ENCODE measurements at regions not wholly inside any gene's neighbourhood (a gene's known extent, or its start where the extent isn't known, plus 50 kb on each side); places are given as distances from the start of the nearest gene placed in this dataset.
A peak's percentile ranks its signal among the peaks of the same experiment; 100 is the strongest.
"Not testable (repeated sequence)": the region's sequence is repeated elsewhere in the genome, so short reads cannot be mapped to it uniquely, and the experiment has no call there.

GRCh38 chr2:87515226-87515625 is 232.7 kb upstream of the PLGLB2 start:
- peak overlapping the region; percentile 26 to 85 (median 68) for H3K4me3 Mint-ChIP-seq
- H3K27me3 Mint-ChIP-seq; CTCF ChIA-PET (ENCODE audit: partially characterized antibody): not testable (repeated sequence)

GRCh38 chr2:87515875-87516274 is 232.0 kb upstream of the PLGLB2 start:
- intact Hi-C loops (cut with micrococcal nuclease); H3K27ac ChIP-seq (ENCODE audit: low read depth, low read length); H3K27ac Mint-ChIP-seq: not testable (repeated sequence)

More at GRCh38 chr2:87515226-87515625, 232.7 kb upstream of the PLGLB2 start:
- H3K4me1 Mint-ChIP-seq, result peaks cover 8 to 21% (median 17%) of the 10 kb centered on the region in 4 donors
- H3K9me3 Mint-ChIP-seq; H3K27me3 ChIP-seq (ENCODE audit: insufficient read depth, low read length); H3K4me3 ChIP-seq (ENCODE audit: low read length in 2 of 2); intact Hi-C loops (cut with micrococcal nuclease); H3K36me3 Mint-ChIP-seq; H3K27ac ChIP-seq (ENCODE audit: low read depth, low read length); H3K9me3 ChIP-seq (ENCODE audit: control insufficient read depth in 1 of 2, low read length in 2 of 2); H3K36me3 ChIP-seq (ENCODE audit: insufficient read depth, low read length); POLR2A ChIA-PET (ENCODE audit: partially characterized antibody): not testable (repeated sequence)
- peak overlapping the region; percentile 89 to 98 (median 95) for H3K27ac Mint-ChIP-seq
- H3K4me1 ChIP-seq (ENCODE audit: insufficient read depth, low read length), result peaks cover 22% of the 10 kb centered on the region
- peak in 4 of 5 donors; percentile 52 to 63 (median 56) for DNase-seq

GRCh38 chr2:87516369-87516967 is 231.4 kb upstream of the PLGLB2 start:
- H3K36me3 Mint-ChIP-seq; intact Hi-C loops (cut with micrococcal nuclease); H3K36me3 ChIP-seq (ENCODE audit: insufficient read depth, low read length); H3K9me3 ChIP-seq (ENCODE audit: control insufficient read depth in 1 of 2, low read length in 2 of 2); POLR2A ChIA-PET (ENCODE audit: partially characterized antibody); CTCF ChIA-PET (ENCODE audit: partially characterized antibody); H3K4me3 ChIP-seq (ENCODE audit: low read length in 2 of 2); H3K27me3 ChIP-seq (ENCODE audit: insufficient read depth, low read length); H3K9me3 Mint-ChIP-seq; H3K27me3 Mint-ChIP-seq; DNase-seq: not testable (repeated sequence)
- peak overlapping the region; percentile 39 for H3K27ac ChIP-seq (ENCODE audit: low read depth, low read length)
- H3K4me1 ChIP-seq (ENCODE audit: insufficient read depth, low read length), result peaks cover 32% of the 10 kb centered on the region
- Mint-ChIP-seq H3K27ac (peak overlapping the region in 6 of 7 donors; percentile 61 to 89 (median 74)), H3K4me1 (peaks cover 12 to 28% (median 20%) of the 10 kb centered on the region in 4 donors), H3K4me3 (peak overlapping the region in 1 of 8 donors; percentile 12)

More at GRCh38 chr2:87515875-87516274, 232.0 kb upstream of the PLGLB2 start:
- H3K27me3 ChIP-seq (ENCODE audit: insufficient read depth, low read length); H3K27me3 Mint-ChIP-seq; POLR2A ChIA-PET (ENCODE audit: partially characterized antibody); H3K4me3 ChIP-seq (ENCODE audit: low read length in 2 of 2); H3K36me3 Mint-ChIP-seq; H3K9me3 Mint-ChIP-seq; H3K9me3 ChIP-seq (ENCODE audit: control insufficient read depth in 1 of 2, low read length in 2 of 2); CTCF ChIA-PET (ENCODE audit: partially characterized antibody); H3K4me3 Mint-ChIP-seq; H3K36me3 ChIP-seq (ENCODE audit: insufficient read depth, low read length); DNase-seq: not testable (repeated sequence)
- peaks cover 8 to 22% (median 17%) of the 10 kb centered on the region in 4 donors for H3K4me1 Mint-ChIP-seq
- peaks cover 27% of the 10 kb centered on the region for H3K4me1 ChIP-seq (ENCODE audit: insufficient read depth, low read length)

GRCh38 chr2:87517438-87517837 is 230.4 kb upstream of the PLGLB2 start:
- peak in 1 of 5 donors; percentile 29 for DNase-seq
- H3K36me3 Mint-ChIP-seq; H3K36me3 ChIP-seq (ENCODE audit: insufficient read depth, low read length); CTCF ChIA-PET (ENCODE audit: partially characterized antibody); POLR2A ChIA-PET (ENCODE audit: partially characterized antibody); H3K27me3 Mint-ChIP-seq; intact Hi-C loops (cut with micrococcal nuclease); H3K27me3 ChIP-seq (ENCODE audit: insufficient read depth, low read length); H3K4me3 ChIP-seq (ENCODE audit: low read length in 2 of 2); H3K9me3 ChIP-seq (ENCODE audit: control insufficient read depth in 1 of 2, low read length in 2 of 2); H3K9me3 Mint-ChIP-seq: not testable (repeated sequence)
- Mint-ChIP-seq H3K4me3 (peak overlapping the region in 2 of 8 donors; percentile 31 to 57), H3K27ac (peak overlapping the region; percentile 66 to 90 (median 84)), H3K4me1 (peaks cover 15 to 38% (median 26%) of the 10 kb centered on the region in 4 donors)
- H3K27ac ChIP-seq (ENCODE audit: low read depth, low read length), result peak overlapping the region; percentile 35
- H3K4me1 ChIP-seq (ENCODE audit: insufficient read depth, low read length), result peaks cover 41% of the 10 kb centered on the region

- CTCF ChIA-PET (ENCODE audit: partially characterized antibody); H3K27me3 Mint-ChIP-seq; POLR2A ChIA-PET (ENCODE audit: partially characterized antibody); DNase-seq; H3K27me3 ChIP-seq (ENCODE audit: insufficient read depth, low read length); H3K4me3 ChIP-seq (ENCODE audit: low read length in 2 of 2); H3K36me3 Mint-ChIP-seq; H3K36me3 ChIP-seq (ENCODE audit: insufficient read depth, low read length); H3K9me3 ChIP-seq (ENCODE audit: control insufficient read depth in 1 of 2, low read length in 2 of 2); H3K9me3 Mint-ChIP-seq; intact Hi-C loops (cut with micrococcal nuclease): not testable (repeated sequence)
- Histone ChIP-seq H3K27ac (ENCODE audit: low read depth, low read length) (peak overlapping the region; percentile 35), H3K4me1 (ENCODE audit: insufficient read depth, low read length) (peaks cover 41% of the 10 kb centered on the region)
- Mint-ChIP-seq H3K27ac (peak overlapping the region; percentile 31 to 88 (median 72)), H3K4me1 (peaks cover 15 to 40% (median 28%) of the 10 kb centered on the region in 4 donors), H3K4me3 (peak overlapping the region in 3 of 8 donors; percentile 17 to 67 (median 20))
These were observed 229.8 kb upstream of the PLGLB2 start for GRCh38 chr2:87518066-87518465.

GRCh38 chr2:87518547-87518946 is 229.3 kb upstream of the PLGLB2 start:
- POLR2A ChIA-PET (ENCODE audit: partially characterized antibody); H3K36me3 ChIP-seq (ENCODE audit: insufficient read depth, low read length); H3K9me3 ChIP-seq (ENCODE audit: control insufficient read depth in 1 of 2, low read length in 2 of 2); intact Hi-C loops (cut with micrococcal nuclease); CTCF ChIA-PET (ENCODE audit: partially characterized antibody); DNase-seq; H3K27me3 Mint-ChIP-seq; H3K36me3 Mint-ChIP-seq; H3K27me3 ChIP-seq (ENCODE audit: insufficient read depth, low read length); H3K9me3 Mint-ChIP-seq; H3K4me3 ChIP-seq (ENCODE audit: low read length in 2 of 2): not testable (repeated sequence)
- H3K4me3 Mint-ChIP-seq, result peak overlapping the region in 1 of 8 donors; percentile 17
- peak overlapping the region in 4 of 7 donors; percentile 72 to 88 (median 84) for H3K27ac Mint-ChIP-seq
- Histone ChIP-seq H3K4me1 (ENCODE audit: insufficient read depth, low read length) (peaks cover 41% of the 10 kb centered on the region), H3K27ac (ENCODE audit: low read depth, low read length) (peak overlapping the region; percentile 35)
- H3K4me1 Mint-ChIP-seq, result peaks cover 15 to 44% (median 29%) of the 10 kb centered on the region in 4 donors

GRCh38 chr2:87519158-87520011 is 228.5 kb upstream of the PLGLB2 start:
- H3K4me3 ChIP-seq (ENCODE audit: low read length in 2 of 2); POLR2A ChIA-PET (ENCODE audit: partially characterized antibody); CTCF ChIA-PET (ENCODE audit: partially characterized antibody); H3K27ac ChIP-seq (ENCODE audit: low read depth, low read length); H3K36me3 Mint-ChIP-seq; DNase-seq; H3K9me3 Mint-ChIP-seq; intact Hi-C loops (cut with micrococcal nuclease); H3K4me3 Mint-ChIP-seq; H3K27me3 Mint-ChIP-seq; H3K9me3 ChIP-seq (ENCODE audit: control insufficient read depth in 1 of 2, low read length in 2 of 2); H3K27me3 ChIP-seq (ENCODE audit: insufficient read depth, low read length); H3K36me3 ChIP-seq (ENCODE audit: insufficient read depth, low read length): not testable (repeated sequence)
- peak overlapping the region in 2 of 7 donors; percentile 54 to 77 for H3K27ac Mint-ChIP-seq
- peaks cover 41% of the 10 kb centered on the region for H3K4me1 ChIP-seq (ENCODE audit: insufficient read depth, low read length)
- H3K4me1 Mint-ChIP-seq, result peaks cover 15 to 44% (median 29%) of the 10 kb centered on the region in 4 donors
